ENCODE measurements at regions not wholly inside any gene's neighbourhood (a gene's known extent, or its start where the extent isn't known, plus 50 kb on each side); places are given as distances from the start of the nearest gene placed in this dataset.

- no peak for TF ChIP-seq POLR2A (IDR thresholded peaks at IDR 0.05)
- TF ChIP-seq, protein P1, sequence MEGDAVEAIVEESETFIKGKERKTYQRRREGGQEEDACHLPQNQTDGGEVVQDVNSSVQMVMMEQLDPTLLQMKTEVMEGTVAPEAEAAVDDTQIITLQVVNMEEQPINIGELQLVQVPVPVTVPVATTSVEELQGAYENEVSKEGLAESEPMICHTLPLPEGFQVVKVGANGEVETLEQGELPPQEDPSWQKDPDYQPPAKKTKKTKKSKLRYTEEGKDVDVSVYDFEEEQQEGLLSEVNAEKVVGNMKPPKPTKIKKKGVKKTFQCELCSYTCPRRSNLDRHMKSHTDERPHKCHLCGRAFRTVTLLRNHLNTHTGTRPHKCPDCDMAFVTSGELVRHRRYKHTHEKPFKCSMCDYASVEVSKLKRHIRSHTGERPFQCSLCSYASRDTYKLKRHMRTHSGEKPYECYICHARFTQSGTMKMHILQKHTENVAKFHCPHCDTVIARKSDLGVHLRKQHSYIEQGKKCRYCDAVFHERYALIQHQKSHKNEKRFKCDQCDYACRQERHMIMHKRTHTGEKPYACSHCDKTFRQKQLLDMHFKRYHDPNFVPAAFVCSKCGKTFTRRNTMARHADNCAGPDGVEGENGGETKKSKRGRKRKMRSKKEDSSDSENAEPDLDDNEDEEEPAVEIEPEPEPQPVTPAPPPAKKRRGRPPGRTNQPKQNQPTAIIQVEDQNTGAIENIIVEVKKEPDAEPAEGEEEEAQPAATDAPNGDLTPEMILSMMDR (IDR thresholded peaks at IDR 0.05 in 4 of 5, conservative IDR thresholded peaks at IDR 0.05 in 1 of 5) = no peak
These were observed 388.2 kb downstream of the KCNA4 start for GRCh38 chr11:29628609-29629008.
